SU-DHL-6 (cell line): ENCODE measurements at regions not wholly inside any gene's neighbourhood (a gene's known extent, or its start where the extent isn't known, plus 50 kb on each side); places are given as distances from the start of the nearest gene placed in this dataset.

Source experiments
- EZH2phosphoT487 ChIP-seq: fragments of 200-600 bp; sonication (generic), shearing (Covaris generic); conservative IDR thresholded peaks from 2 replicates; pipeline ENCODE4 v1.6.1; 2018; ENCODE audit warnings: mild to moderate bottlenecking, antibody characterized with exemption, low read length, moderate library complexity, mixed read lengths
- TF ChIP-seq, protein P1 (sequence below): fragments of 200-600 bp; sonication (generic); IDR thresholded peaks from one replicate; pipeline ENCODE4 v1.5.1; 2017; ENCODE audit warnings: antibody characterized with exemption, mild to moderate bottlenecking, low read length, moderate library complexity; ENCODE audit not compliant: insufficient read depth, poor library complexity, severe bottlenecking

DNA sequence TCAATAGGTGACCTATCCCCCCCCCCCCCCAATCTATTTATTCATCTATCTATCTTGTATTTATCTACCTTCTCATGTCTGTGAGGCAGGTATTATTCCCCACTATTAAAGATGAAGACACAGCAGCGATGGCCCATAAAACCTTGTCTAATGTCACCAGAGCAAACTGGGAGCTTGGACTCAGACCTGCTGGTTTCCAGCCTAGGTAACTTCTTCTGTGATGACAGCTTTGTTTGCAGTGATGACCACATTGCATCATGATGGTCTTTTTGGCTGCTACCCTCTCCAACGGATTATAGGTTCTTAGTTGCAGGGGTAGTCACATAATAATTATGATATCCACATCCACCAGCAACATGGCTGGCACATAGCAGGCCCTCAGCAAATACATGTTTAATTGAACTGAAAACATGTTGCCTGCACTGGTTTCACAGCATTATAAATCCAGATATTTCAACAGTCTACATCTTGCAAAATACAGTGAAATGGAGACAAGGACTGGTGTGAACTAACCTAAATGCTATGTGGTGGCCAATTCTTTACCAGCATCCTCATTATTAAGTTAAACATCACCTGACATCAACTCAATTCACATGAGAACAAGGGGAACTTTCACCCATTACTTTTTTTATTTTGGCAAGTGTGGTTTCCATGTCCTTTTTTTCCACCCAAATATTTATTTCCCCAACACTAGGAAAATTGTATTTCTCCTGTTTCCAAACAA, 712.5 kb upstream of the NRSN1 start:
- TF ChIP-seq, protein P1, sequence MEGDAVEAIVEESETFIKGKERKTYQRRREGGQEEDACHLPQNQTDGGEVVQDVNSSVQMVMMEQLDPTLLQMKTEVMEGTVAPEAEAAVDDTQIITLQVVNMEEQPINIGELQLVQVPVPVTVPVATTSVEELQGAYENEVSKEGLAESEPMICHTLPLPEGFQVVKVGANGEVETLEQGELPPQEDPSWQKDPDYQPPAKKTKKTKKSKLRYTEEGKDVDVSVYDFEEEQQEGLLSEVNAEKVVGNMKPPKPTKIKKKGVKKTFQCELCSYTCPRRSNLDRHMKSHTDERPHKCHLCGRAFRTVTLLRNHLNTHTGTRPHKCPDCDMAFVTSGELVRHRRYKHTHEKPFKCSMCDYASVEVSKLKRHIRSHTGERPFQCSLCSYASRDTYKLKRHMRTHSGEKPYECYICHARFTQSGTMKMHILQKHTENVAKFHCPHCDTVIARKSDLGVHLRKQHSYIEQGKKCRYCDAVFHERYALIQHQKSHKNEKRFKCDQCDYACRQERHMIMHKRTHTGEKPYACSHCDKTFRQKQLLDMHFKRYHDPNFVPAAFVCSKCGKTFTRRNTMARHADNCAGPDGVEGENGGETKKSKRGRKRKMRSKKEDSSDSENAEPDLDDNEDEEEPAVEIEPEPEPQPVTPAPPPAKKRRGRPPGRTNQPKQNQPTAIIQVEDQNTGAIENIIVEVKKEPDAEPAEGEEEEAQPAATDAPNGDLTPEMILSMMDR = no peak
- no peak for TF ChIP-seq EZH2phosphoT487
